NCI-H1417 (cell line): ENCODE measurements at regions not wholly inside any gene's neighbourhood (a gene's known extent, or its start where the extent isn't known, plus 50 kb on each side); places are given as distances from the start of the nearest gene placed in this dataset.
"Not testable (repeated sequence)": the region's sequence is repeated elsewhere in the genome, so short reads cannot be mapped to it uniquely, and the experiment has no call there.

Source experiments
- DNase-seq, 3 experiments: peaks; one replicate each; lab custom pipeline; 2025; lab: John Stamatoyannopoulos, UW

DNA sequence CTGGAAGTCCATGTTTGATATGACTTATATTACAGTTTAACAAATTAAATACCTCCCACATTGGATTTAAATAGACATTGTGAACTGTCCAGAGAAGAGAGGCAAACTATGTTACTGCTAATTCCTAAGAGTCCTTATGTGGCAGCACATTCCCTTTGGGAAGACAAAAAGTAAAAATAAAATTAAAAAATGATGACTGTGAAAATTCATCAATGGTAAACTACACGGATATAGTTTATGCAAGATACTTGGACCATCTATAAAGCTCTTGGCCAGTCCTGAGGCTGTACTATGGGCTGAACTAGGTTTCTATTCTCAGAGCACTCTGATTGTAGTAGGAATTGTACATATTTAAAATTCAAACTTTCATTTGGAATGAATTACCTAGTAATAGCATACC is 206.4 kb downstream of the LRRK2 start:
- DNase-seq, result no peak

- no peak for DNase-seq
These were observed 210.5 kb downstream of the LRRK2 start for GRCh38 chr12:40435251-40435650.

GRCh38 chr12:40435951-40436350 is 211.2 kb downstream of the LRRK2 start:
- DNase-seq, result no peak

- no peak for DNase-seq
These were observed 211.8 kb downstream of the LRRK2 start for GRCh38 chr12:40436564-40436963.

- DNase-seq, result no peak
These were observed 215.1 kb downstream of the LRRK2 start for GRCh38 chr12:40439771-40440492.

DNA sequence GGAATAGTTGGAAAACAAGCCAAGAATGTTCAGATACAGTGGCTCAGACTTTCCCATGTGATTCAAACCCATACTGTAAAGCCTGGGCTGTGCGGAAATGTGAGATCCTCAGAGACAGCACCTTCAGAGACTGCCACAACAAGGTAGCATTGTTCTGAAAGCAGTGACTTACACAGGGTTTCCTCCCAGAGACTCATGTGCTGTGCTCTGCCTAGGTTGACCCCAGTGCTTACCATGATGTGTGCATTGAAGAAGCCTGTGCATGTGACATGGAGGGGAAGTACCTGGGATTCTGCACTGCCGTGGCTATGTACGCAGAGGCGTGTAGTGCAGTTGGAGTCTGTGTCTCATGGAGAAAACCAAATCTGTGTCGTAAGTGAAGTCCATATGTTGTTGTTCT is 219.4 kb downstream of the LRRK2 start:
- DNase-seq, result no peak

DNA sequence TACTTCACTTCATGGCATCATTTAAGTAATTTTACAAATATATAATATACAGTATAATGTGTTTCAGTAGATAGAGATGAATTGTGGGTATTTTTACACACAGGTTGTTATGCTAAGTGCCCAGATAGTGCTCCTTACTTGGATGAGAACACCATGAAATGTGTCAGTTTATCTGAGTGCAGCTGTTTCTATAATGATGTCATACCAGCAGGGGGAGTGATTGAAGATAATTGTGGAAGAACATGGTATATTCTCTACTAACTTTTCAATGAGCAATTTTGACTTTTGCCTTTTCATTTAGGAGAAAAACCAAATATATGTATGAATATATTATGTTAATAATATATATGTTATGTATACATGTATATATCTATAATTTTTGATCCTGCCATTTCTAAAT is 221.6 kb downstream of the LRRK2 start:
- peak; percentile 17 to 65 (median 25) for DNase-seq

DNA sequence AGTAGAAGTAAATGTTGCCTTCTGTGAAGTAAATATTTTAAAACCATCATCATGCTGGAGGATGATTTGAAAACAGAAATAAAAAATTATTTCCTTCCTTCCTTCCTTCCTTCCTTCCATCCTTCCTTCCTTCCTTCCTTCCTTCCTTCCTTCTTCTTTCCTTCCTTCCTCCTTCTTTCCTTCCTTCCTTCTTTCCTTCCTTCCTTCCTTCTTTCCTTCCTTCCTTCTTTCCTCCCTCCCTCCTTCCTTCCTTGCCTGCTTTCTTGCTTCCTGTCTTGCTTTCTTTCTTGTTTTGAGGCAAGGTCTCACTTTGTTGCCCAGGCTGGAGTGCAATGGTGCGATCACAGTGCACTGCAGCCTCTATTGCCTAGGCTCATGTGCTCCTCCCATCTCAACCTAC is 223.7 kb downstream of the LRRK2 start:
- DNase-seq, result not testable (repeated sequence)

DNA sequence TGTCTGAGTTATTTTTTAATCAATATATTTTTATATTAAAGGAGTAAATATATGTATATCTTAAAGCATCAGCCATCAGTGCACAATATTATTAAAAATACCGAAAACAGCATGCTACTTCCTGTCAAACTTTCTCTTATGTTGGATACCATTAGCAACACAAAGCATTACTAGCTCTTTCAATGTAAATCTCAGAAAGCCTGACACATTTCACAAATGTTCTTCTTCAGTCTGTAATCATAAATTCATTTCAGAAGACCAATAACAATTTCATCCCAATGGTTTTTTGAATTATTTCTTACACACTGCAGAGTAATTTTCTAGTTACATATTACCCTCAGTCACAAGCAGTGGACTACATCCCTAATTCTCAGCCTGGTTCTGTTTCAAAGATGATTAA is 226.9 kb downstream of the LRRK2 start:
- no peak for DNase-seq

DNA sequence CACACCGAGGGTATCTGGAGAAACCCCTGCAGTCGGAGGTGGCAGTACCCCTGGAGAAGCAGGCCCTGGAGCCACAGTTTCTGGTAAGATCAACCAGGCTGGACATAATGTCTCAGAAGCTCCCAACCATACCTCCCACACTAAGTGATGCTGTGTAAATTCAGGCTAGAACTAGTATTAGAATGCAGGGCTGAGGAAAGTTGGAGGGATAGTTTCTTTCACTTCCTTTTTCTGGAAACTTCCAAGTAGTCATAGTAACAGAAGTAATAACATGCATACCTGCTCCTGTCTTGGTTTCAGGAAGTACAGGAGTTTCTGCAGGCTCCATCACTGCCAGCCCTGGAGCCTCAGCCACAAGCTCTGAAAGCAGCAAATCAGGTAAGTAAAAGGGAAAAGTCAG is 228.1 kb upstream of the CNTN1 start:
- DNase-seq, result no peak

DNA sequence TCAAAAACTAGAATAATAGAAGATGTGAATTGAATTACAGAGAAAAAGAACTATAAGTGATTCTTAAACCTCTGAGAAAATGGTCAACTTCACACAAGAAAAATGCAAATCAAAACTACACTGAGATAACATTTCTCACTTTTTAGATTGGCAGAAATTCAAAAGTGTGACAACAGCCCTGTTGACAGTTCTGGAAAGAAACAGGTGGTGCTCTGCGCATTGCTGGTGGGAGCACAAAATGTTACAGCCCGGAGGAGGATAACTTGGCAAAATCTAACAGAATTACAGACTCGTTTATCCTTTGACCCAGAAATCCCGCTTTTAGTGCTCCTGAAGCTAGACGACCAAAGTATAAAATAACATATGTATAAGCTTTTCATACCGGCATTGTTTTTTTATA is 222.5 kb upstream of the CNTN1 start:
- peak in 1 of 3 experiments; percentile 65 for DNase-seq

DNA sequence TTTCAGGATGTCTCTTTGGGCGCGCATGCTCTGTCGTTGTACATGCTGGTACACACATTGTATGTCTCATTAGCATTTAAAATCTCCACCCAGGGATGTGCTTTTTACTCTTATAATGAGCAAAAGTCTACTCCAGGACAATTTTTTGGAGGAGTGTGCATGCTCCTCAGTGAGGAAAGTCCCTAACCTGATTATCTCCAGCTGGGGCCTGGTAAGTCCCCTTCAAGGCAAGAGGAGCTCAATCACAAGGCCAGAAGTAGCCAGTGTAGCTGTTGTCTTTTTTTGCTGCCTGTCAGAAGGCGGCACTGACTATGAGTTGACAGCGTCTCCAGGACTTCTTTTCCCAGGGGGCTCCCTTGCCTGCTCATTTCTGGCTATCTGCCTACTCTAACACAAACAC is 218.3 kb upstream of the CNTN1 start:
- peak in 1 of 3 experiments; percentile 11 for DNase-seq

- DNase-seq, result peak in 2 of 3 experiments; percentile 46 to 71
These were observed 217.6 kb upstream of the CNTN1 start for GRCh38 chr12:40474630-40475029.

GRCh38 chr12:40499856-40500255 is 192.4 kb upstream of the CNTN1 start:
- no peak for DNase-seq

DNA sequence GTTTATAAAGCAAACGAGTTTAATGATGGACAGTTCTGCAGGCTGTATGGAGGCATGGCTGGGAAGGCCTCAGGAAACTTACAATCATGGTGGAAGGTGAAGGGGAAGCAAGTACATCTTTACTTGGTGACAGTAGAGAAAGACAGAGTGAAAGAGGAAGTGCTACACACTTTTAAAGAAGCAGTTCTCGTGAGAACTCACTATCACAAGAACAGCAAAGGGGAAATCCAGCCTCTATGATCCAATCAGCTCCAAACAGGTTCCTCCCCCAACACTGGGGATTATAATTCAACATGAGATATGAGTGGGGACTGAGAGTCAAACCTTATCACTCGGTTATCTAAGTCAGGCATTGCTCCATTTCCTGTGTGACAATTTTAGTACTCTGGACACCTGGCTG is 189.9 kb upstream of the CNTN1 start:
- DNase-seq, result no peak

- no peak for DNase-seq
These were observed 186.9 kb upstream of the CNTN1 start for GRCh38 chr12:40505327-40505726.

DNA sequence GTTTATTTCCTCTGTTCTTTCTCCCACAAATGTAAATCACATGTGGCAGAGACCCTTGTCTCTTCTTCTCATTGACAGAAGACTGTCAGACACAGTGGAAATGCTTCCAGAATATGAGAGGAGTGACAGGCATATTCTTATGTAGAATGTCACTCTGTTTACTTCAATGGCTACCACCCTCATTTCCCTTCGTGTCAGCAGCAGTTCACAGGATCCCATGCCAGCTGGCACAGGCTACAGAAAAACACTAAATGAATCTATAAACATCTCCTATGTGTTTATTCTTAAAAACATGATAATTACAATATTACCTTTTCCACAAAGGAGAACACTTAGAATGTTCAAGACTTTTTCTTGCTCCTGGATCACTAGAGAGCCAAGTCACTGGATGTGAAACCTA is 183.8 kb upstream of the CNTN1 start:
- no peak for DNase-seq

DNA sequence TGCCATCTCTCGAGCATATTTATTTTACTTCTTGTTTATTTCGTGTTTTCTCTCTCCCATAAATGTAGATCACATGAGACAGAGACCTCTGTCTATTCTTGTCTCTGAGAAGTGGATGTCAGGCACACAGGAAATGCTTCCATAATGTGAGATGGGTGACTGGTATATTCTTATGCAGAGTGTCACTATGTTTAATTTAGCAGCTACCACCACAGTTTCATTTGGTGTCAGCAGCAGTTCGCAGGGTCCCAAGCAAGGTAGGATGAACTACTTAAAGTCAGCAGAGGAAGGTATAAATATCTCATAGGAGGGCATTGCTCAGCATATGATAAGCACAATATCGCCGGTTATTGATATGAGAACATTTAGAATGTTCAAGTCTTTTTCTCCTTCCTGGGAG is 180.9 kb upstream of the CNTN1 start:
- DNase-seq, result no peak

DNA sequence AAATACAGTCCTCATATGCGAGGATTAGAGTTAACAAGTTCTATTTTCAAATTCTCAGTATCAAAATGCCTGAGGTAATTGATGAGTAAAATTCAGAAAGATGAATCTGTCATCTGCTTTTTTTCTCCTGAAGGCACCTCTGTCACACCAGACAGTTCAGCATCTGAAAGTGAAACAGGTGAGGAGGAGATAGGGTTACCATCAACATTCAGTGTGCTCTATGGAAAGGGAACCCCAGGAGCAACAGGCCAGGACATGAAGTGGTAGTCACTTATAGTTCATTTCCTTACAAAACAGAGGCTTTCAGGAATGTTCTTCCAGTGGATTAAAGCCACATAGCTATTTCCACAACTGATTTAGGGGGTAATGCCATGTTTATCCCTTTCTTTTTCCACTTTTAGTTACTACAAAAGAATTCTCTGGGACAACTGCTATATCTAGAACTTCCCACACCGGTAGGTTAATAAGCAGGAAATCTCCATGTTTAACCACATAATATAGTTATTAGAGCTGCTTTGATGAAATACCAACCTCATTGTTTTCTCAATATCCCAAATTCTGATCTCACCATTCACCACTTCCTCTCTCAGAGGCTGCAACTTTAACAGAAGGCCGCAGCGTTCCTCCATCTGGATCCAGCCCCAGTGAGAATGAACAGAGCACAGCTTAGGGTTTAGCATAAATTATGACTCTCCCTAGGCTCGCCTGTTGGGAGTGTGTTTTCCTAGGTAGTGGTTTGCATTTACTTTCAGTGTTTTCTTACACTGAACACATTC is 177.0 kb upstream of the CNTN1 start:
- no peak for DNase-seq

GRCh38 chr12:40522837-40523236 is 169.4 kb upstream of the CNTN1 start:
- DNase-seq, result no peak

DNA sequence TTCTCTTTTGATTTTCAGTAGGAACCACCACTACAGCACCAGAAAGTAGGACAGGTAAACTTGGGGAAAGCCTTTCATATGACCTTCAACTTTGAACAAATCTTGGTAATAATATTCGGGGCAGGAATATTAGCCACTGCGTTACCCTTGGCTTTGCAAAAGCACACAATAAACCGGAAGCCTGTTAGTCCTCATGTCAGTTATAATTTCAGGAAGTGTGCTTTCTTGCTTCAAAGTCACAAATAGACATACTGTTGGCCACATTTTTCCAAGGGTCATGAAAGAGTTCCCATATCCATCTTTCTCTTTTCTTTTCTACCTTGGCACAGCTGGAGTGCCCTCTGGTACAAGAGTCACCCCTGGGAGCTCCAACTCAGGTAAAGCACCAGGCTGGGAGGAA is 167.2 kb upstream of the CNTN1 start:
- DNase-seq, result no peak

GRCh38 chr12:40534828-40535227 is 157.4 kb upstream of the CNTN1 start:
- DNase-seq, result no peak

GRCh38 chr12:40551466-40551865 is 140.8 kb upstream of the CNTN1 start:
- DNase-seq, result no peak

GRCh38 chr12:40552868-40553267 is 139.4 kb upstream of the CNTN1 start:
- DNase-seq, result no peak
